Parathyroid adenoma (tissue), 2 donors: ENCODE measurements at regions not wholly inside any gene's neighbourhood (a gene's known extent, or its start where the extent isn't known, plus 50 kb on each side); places are given as distances from the start of the nearest gene placed in this dataset.

Experiments
- H2AFZ ChIP-seq: fragments of 300-600 bp; sonication (generic); one replicate; pipeline ENCODE4 v1.7.0; 2017; ENCODE audit warnings: antibody characterized with exemption, mild to moderate bottlenecking
- H3K27ac ChIP-seq: fragments of 300-600 bp; sonication (generic); one replicate; pipeline ENCODE4 v1.7.0; 2017
- H3K27me3 ChIP-seq: fragments of 300-600 bp; sonication (generic); one replicate; pipeline ENCODE4 v1.7.0; 2017; ENCODE audit warnings: low read length; ENCODE audit not compliant: control insufficient read depth, insufficient read depth
- H3K36me3 ChIP-seq: fragments of 300-600 bp; sonication (generic); one replicate; pipeline ENCODE4 v1.7.0; 2017; ENCODE audit warnings: low read length; ENCODE audit not compliant: control insufficient read depth, insufficient read depth
- H3K4me1 ChIP-seq: fragments of 300-600 bp; sonication (generic); one replicate; pipeline ENCODE4 v1.7.0; 2017; ENCODE audit warnings: control low read depth
- H3K4me2 ChIP-seq: fragments of 300-600 bp; sonication (generic); one replicate; pipeline ENCODE4 v1.7.0; 2017; ENCODE audit warnings: low read length
- H3K4me3 ChIP-seq: fragments of 300-600 bp; sonication (generic); one replicate; pipeline ENCODE4 v1.7.0; 2017; ENCODE audit warnings: low read depth, low read length
- H3K79me2 ChIP-seq: fragments of 300-600 bp; sonication (generic); one replicate; pipeline ENCODE4 v1.7.0; 2017; ENCODE audit warnings: control low read depth
- H3K9ac ChIP-seq: fragments of 300-600 bp; sonication (generic); one replicate; pipeline ENCODE4 v1.7.0; 2017; ENCODE audit warnings: mild to moderate bottlenecking
- H3K9me3 ChIP-seq: fragments of 300-600 bp; sonication (generic); one replicate; pipeline ENCODE4 v1.7.0; 2017; ENCODE audit warnings: low read length; ENCODE audit not compliant: control insufficient read depth
- CTCF ChIP-seq: fragments of 300-600 bp; sonication (generic); IDR thresholded peaks from one replicate; pipeline ENCODE4 v1.7.0; 2017; ENCODE audit warnings: antibody characterized with exemption, mild to moderate bottlenecking
- donor health status: primary hyperparathyroidism.

- Histone ChIP-seq H3K4me3 (no peak overlapping the region), H3K9me3 (no peaks in the 10 kb centered on the region), H3K27ac (no peak overlapping the region), H3K4me1 (no peaks in the 10 kb centered on the region), H3K4me2 (no peak overlapping the region), H3K36me3 (no peaks in the 10 kb centered on the region), H3K79me2 (no peaks in the 10 kb centered on the region), H3K9ac (no peak overlapping the region), H2AFZ (no peak overlapping the region), H3K27me3 (no peaks in the 10 kb centered on the region)
- TF ChIP-seq CTCF = no peak
Measured at GRCh38 chr10:125605167-125605566, 77.8 kb downstream of the TEX36 start.

GRCh38 chr10:125602825-125603224 is 80.1 kb downstream of the TEX36 start:
- H3K36me3 ChIP-seq = no peaks in the 10 kb centered on the region
- no peak overlapping the region for H3K4me3 ChIP-seq
- TF ChIP-seq CTCF = no peak
- no peak overlapping the region for H2AFZ ChIP-seq
- H3K4me2 ChIP-seq = no peak overlapping the region
- no peaks in the 10 kb centered on the region for H3K9me3 ChIP-seq
- H3K4me1 ChIP-seq = no peaks in the 10 kb centered on the region
- H3K9ac ChIP-seq = no peak overlapping the region
- no peak overlapping the region for H3K27ac ChIP-seq
- no peaks in the 10 kb centered on the region for H3K79me2 ChIP-seq
- H3K27me3 ChIP-seq = no peaks in the 10 kb centered on the region

- no peaks in the 10 kb centered on the region for H3K27me3 ChIP-seq
- no peak overlapping the region for H3K4me2 ChIP-seq
- no peak overlapping the region for H3K27ac ChIP-seq
- no peaks in the 10 kb centered on the region for H3K9me3 ChIP-seq
- no peak for TF ChIP-seq CTCF
- no peaks in the 10 kb centered on the region for H3K4me1 ChIP-seq
- no peaks in the 10 kb centered on the region for H3K79me2 ChIP-seq
- no peak overlapping the region for H3K4me3 ChIP-seq
- no peak overlapping the region for H2AFZ ChIP-seq
- no peak overlapping the region for H3K9ac ChIP-seq
- no peaks in the 10 kb centered on the region for H3K36me3 ChIP-seq
Measured at GRCh38 chr10:125599194-125599593, 83.8 kb downstream of the TEX36 start.

GRCh38 chr10:125595911-125596310 is 87.1 kb downstream of the TEX36 start:
- H3K4me3 ChIP-seq = no peak overlapping the region
- no peaks in the 10 kb centered on the region for H3K79me2 ChIP-seq
- H3K27me3 ChIP-seq = no peaks in the 10 kb centered on the region
- H3K4me2 ChIP-seq = no peak overlapping the region
- TF ChIP-seq CTCF = no peak
- no peaks in the 10 kb centered on the region for H3K9me3 ChIP-seq
- no peak overlapping the region for H2AFZ ChIP-seq
- H3K9ac ChIP-seq = no peak overlapping the region
- H3K27ac ChIP-seq = no peak overlapping the region
- no peaks in the 10 kb centered on the region for H3K36me3 ChIP-seq
- H3K4me1 ChIP-seq = no peaks in the 10 kb centered on the region

- Histone ChIP-seq H3K9me3 (no peaks in the 10 kb centered on the region), H3K36me3 (no peaks in the 10 kb centered on the region), H3K79me2 (no peaks in the 10 kb centered on the region), H2AFZ (no peak overlapping the region), H3K4me1 (no peaks in the 10 kb centered on the region), H3K9ac (no peak overlapping the region), H3K4me2 (no peak overlapping the region), H3K27me3 (no peaks in the 10 kb centered on the region), H3K4me3 (no peak overlapping the region), H3K27ac (no peak overlapping the region)
- TF ChIP-seq CTCF = no peak
Measured at GRCh38 chr10:125593644-125594043, 89.3 kb downstream of the TEX36 start.
